Astrocyte (in vitro differentiated cells and primary cell): ENCODE measurements at regions not wholly inside any gene's neighbourhood (a gene's known extent, or its start where the extent isn't known, plus 50 kb on each side); places are given as distances from the start of the nearest gene placed in this dataset.

Experiments used
- DNase-seq: peaks from one replicate; pipeline ENCODE4 v3.0.0-alpha.2; 2010; ENCODE audit warnings: low read depth
- FAIRE-seq: peaks from 2 replicates; lab custom pipeline; 2011; peaks lifted over from hg19 to GRCh38; lab: Jason Lieb, UNC
- H2AFZ ChIP-seq: 2 replicates; pipeline ENCODE4 v1.6.0; 2012; ENCODE audit warnings: low read depth, low read length, inconsistent platforms
- H3K27ac ChIP-seq: 2 replicates; pipeline ENCODE4 v1.5.1; 2011; ENCODE audit warnings: low read depth, low read length, inconsistent platforms
- H3K27me3 ChIP-seq: 2 replicates; pipeline ENCODE4 v1.6.0; 2011; ENCODE audit warnings: low read length, inconsistent platforms; ENCODE audit not compliant: insufficient read depth
- H3K36me3 ChIP-seq: 2 replicates; pipeline ENCODE4 v1.5.1; 2011; ENCODE audit warnings: low read length, inconsistent platforms; ENCODE audit not compliant: insufficient read depth
- H3K4me1 ChIP-seq: 2 replicates; pipeline ENCODE4 v1.5.1; 2011; ENCODE audit warnings: low read length, inconsistent platforms; ENCODE audit not compliant: insufficient read depth
- H3K4me2 ChIP-seq: 2 replicates; pipeline ENCODE4 v1.6.0; 2012; ENCODE audit warnings: low read length, inconsistent platforms
- H3K4me3 ChIP-seq: 2 replicates; pipeline ENCODE4 v1.5.1; 2011; ENCODE audit warnings: low read depth, mild to moderate bottlenecking, low read length, inconsistent platforms; ENCODE audit not compliant: insufficient read depth
- H3K79me2 ChIP-seq: 2 replicates; pipeline ENCODE4 v1.6.0; 2012; ENCODE audit warnings: mild to moderate bottlenecking, low read length, inconsistent platforms; ENCODE audit not compliant: insufficient read depth
- H3K9ac ChIP-seq: 2 replicates; pipeline ENCODE4 v1.6.0; 2012; ENCODE audit warnings: mild to moderate bottlenecking, low read length, inconsistent platforms
- H3K9me3 ChIP-seq: 2 replicates; pipeline ENCODE4 v1.5.1; 2012; ENCODE audit warnings: low read depth, mild to moderate bottlenecking, low read length, inconsistent platforms; ENCODE audit not compliant: insufficient read depth
- H4K20me1 ChIP-seq: 2 replicates; pipeline ENCODE4 v1.6.0; 2012; ENCODE audit warnings: low read length, inconsistent platforms; ENCODE audit not compliant: insufficient read depth
- H3K27ac Mint-ChIP-seq: one replicate; pipeline ENCODE4 v1.8.0; 2021; ENCODE audit warnings: mild to moderate bottlenecking, mixed read lengths; ENCODE audit not compliant: unreplicated experiment
- H3K27me3 Mint-ChIP-seq: one replicate; pipeline ENCODE4 v1.8.0; 2021; ENCODE audit warnings: low read depth, mixed read lengths; ENCODE audit not compliant: unreplicated experiment
- H3K36me3 Mint-ChIP-seq: one replicate; pipeline ENCODE4 v1.8.0; 2021; ENCODE audit warnings: low read depth, mixed read lengths; ENCODE audit not compliant: unreplicated experiment
- H3K4me1 Mint-ChIP-seq: one replicate; pipeline ENCODE4 v1.8.0; 2021; ENCODE audit warnings: low read depth, mixed read lengths; ENCODE audit not compliant: unreplicated experiment
- H3K4me3 Mint-ChIP-seq: one replicate; pipeline ENCODE4 v1.8.0; 2021; ENCODE audit warnings: mild to moderate bottlenecking, moderate library complexity, mixed read lengths; ENCODE audit not compliant: unreplicated experiment
- H3K9me3 Mint-ChIP-seq: one replicate; pipeline ENCODE4 v1.8.0; 2021; ENCODE audit warnings: mild to moderate bottlenecking, mixed read lengths; ENCODE audit not compliant: unreplicated experiment
- CTCF ChIP-seq: IDR thresholded peaks from 2 replicates; pipeline ENCODE4 v1.5.1; 2011; ENCODE audit warnings: low read depth, mild to moderate bottlenecking, inconsistent platforms, low read length, moderate library complexity; ENCODE audit not compliant: insufficient read depth
- EZH2 ChIP-seq: IDR thresholded peaks from 2 replicates; pipeline ENCODE4 v1.6.1; 2012; ENCODE audit warnings: mild to moderate bottlenecking, low read length, inconsistent platforms; ENCODE audit not compliant: insufficient read depth

DNA sequence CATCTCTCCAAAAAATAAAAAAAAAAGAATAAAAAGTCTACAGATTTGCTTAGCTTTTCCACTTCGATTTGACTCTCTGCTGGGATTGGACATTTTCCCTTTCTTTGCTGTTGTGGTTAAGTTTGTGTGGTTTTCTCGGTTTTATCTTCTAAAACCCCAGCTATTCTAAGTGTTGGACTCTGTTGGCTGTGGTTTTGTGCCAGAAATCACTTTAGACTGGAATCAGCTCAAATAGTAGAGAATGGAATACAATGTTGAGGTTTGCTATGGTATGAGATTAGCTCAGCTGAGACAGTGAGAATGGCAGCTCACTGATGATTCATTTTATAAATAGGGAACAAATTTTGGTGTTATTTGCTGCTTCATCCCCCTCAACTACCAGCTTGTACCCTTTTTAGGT is 116.0 kb downstream of the BUB3 start:
- TF ChIP-seq EZH2 (no peak), CTCF (no peak)
- H3K9me3 Mint-ChIP-seq: peaks cover 4% of the 10 kb centered on the region
- H3K27ac Mint-ChIP-seq: peak overlapping the region; percentile 92
- H3K4me1 Mint-ChIP-seq: peaks cover 21% of the 10 kb centered on the region
- Histone ChIP-seq H3K4me2 (peak overlapping the region; percentile 29), H2AFZ (no peak overlapping the region), H3K9me3 (no peaks in the 10 kb centered on the region), H3K36me3 (no peaks in the 10 kb centered on the region), H3K27me3 (peaks cover 40% of the 10 kb centered on the region), H3K79me2 (no peaks in the 10 kb centered on the region), H3K9ac (no peak overlapping the region), H3K4me1 (peaks cover 11% of the 10 kb centered on the region), H3K4me3 (no peak overlapping the region), H3K27ac (no peak overlapping the region), H4K20me1 (no peaks in the 10 kb centered on the region)
- DNase-seq (peak; percentile 97), FAIRE-seq (no peak)
- peaks cover 3% of the 10 kb centered on the region for H3K36me3 Mint-ChIP-seq
- no peak overlapping the region for H3K4me3 Mint-ChIP-seq
- peaks cover 9% of the 10 kb centered on the region for H3K27me3 Mint-ChIP-seq

DNA sequence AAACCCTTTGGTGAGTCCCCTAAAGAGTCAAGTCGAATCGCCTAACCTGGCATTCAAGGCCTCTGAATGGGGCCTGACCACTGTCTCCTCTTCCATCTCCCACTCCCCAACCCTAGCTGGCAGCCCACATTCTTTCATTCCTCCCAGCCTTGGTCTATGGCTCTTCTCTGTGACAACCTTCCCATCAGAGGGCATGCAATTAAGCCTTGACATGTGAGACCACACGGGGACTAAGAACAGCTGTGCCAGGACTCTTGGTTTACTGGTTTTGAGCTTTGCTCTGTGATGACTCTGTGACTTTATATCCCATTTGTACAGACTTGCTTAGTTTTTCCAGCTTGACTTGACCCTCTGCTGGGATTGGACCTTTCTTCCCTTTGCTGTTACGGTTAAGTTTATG is 116.6 kb downstream of the BUB3 start:
- no peak for TF ChIP-seq CTCF
- TF ChIP-seq EZH2: peak; percentile 26
- Histone ChIP-seq H3K4me1 (peaks cover 11% of the 10 kb centered on the region), H3K27me3 (peaks cover 45% of the 10 kb centered on the region), H3K27ac (no peak overlapping the region), H3K9ac (no peak overlapping the region), H3K9me3 (no peaks in the 10 kb centered on the region), H3K79me2 (no peaks in the 10 kb centered on the region), H4K20me1 (no peaks in the 10 kb centered on the region), H3K4me3 (no peak overlapping the region), H3K4me2 (peak overlapping the region; percentile 29), H3K36me3 (no peaks in the 10 kb centered on the region), H2AFZ (no peak overlapping the region)
- H3K9me3 Mint-ChIP-seq: peaks cover 4% of the 10 kb centered on the region
- DNase-seq (no peak), FAIRE-seq (no peak)
- peaks cover 9% of the 10 kb centered on the region for H3K27me3 Mint-ChIP-seq
- peaks cover 21% of the 10 kb centered on the region for H3K4me1 Mint-ChIP-seq
- H3K4me3 Mint-ChIP-seq: peak overlapping the region; percentile 22
- H3K27ac Mint-ChIP-seq: peak overlapping the region; percentile 92
- peaks cover 3% of the 10 kb centered on the region for H3K36me3 Mint-ChIP-seq

DNA sequence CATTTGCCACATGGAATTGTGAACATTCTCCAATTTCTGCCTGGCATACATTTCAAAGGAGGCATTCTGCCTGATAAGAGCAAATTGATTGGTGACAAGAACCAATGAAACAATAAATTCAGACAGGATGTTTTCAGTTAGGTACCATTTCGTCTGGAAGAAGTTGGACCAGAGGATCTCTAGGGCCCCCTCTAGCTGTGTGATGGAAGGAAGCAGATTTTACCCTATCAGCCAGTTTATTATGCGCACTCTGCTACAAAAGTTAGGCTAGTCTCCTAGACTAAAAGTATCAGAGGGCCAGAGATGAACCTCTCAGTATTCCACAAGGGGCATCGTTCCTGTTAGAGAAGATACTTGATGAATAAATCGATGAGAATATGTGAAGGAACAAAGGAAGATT is 118.0 kb downstream of the BUB3 start:
- peaks cover 5% of the 10 kb centered on the region for H3K36me3 Mint-ChIP-seq
- H3K27ac Mint-ChIP-seq: no peak overlapping the region
- H2AFZ ChIP-seq: no peak overlapping the region
- H3K4me1 ChIP-seq: peaks cover 11% of the 10 kb centered on the region
- FAIRE-seq (no peak), DNase-seq (no peak)
- peaks cover 17% of the 10 kb centered on the region for H3K4me1 Mint-ChIP-seq
- H3K9me3 Mint-ChIP-seq: peaks cover 11% of the 10 kb centered on the region
- H4K20me1 ChIP-seq: no peaks in the 10 kb centered on the region
- H3K79me2 ChIP-seq: no peaks in the 10 kb centered on the region
- H3K27me3 Mint-ChIP-seq: peaks cover 9% of the 10 kb centered on the region
- no peak overlapping the region for H3K9ac ChIP-seq
- H3K9me3 ChIP-seq: no peaks in the 10 kb centered on the region
- no peaks in the 10 kb centered on the region for H3K36me3 ChIP-seq
- TF ChIP-seq EZH2: no peak
- TF ChIP-seq CTCF: no peak
- no peak overlapping the region for H3K27ac ChIP-seq
- H3K4me2 ChIP-seq: no peak overlapping the region
- H3K27me3 ChIP-seq: peaks cover 51% of the 10 kb centered on the region
- H3K4me3 ChIP-seq: no peak overlapping the region
- no peak overlapping the region for H3K4me3 Mint-ChIP-seq
